NT2/D1 (cell line): ENCODE measurements at regions not wholly inside any gene's neighbourhood (a gene's known extent, or its start where the extent isn't known, plus 50 kb on each side); places are given as distances from the start of the nearest gene placed in this dataset.

ENCODE experiments used
- SUZ12 ChIP-seq: IDR thresholded peaks from 2 replicates; pipeline ENCODE4 v1.6.1; 2011; ENCODE audit not compliant: insufficient read length, insufficient read depth; ENCODE audit errors: extremely low read depth
- YY1 ChIP-seq: IDR thresholded peaks from 2 replicates; pipeline ENCODE4 v1.6.1; 2011; ENCODE audit not compliant: insufficient read length, insufficient read depth
- ZNF274 ChIP-seq: IDR thresholded peaks from 2 replicates; pipeline ENCODE4 v1.6.1; 2011; ENCODE audit warnings: mild to moderate bottlenecking, low read depth, low read length

DNA sequence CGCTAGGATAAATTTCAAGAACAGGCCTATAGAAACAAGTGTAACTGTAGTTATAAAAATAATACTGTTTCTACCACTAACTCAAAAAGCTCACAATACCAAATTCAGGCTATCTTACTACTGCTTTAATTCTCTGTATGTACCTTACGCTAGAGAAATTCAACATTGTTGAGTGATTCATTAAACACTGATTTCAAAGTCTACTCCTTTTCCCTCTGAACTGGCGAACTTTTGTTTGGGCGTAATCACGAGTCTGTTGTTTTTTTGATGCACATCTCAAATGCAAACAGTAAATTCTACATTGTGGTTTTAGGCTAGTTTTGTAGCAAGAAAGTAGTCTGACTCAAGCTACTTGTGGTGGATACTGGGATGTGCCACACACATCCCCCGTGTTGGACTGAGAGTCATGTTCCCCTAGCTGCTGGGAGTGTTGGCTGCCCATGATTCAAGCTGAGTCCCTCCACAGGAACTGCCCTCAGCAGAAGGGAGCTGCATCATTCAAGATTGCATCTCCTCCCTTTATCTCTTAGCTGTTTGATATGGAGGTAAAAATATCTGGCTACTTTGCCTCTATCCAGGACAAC is 406.1 kb downstream of the RAPGEF2 start:
- TF ChIP-seq YY1 (no peak), ZNF274 (no peak), SUZ12 (no peak)
